NOMO-1 treated with DMSO at 0.1 percent for 48 hours (cell line): ENCODE measurements at regions not wholly inside any gene's neighbourhood (a gene's known extent, or its start where the extent isn't known, plus 50 kb on each side); places are given as distances from the start of the nearest gene placed in this dataset.

ENCODE experiments used
- DNase-seq: peaks from one replicate; lab custom pipeline; 2025; ENCODE audit not compliant: unreplicated experiment; lab: John Stamatoyannopoulos, UW

DNA sequence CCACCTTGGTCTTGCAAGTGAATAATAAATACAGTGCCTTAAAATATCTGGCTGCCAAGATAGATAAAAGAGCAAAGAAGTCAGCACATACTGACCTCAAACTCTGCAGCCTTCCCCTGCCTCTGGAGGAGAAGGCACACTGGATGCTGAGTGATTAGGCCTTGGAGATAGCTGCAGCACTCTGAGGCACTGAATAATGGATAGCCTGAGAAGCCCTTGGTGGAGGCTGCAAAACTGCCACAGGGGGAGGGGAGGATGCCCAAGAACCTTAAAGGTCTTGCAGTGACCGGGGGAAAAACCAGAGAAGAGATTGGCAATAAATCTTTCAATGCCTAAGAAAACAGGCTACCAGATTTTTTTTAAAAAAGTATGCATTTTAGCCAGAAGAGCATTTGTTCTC is 167.4 kb upstream of the PRMT6 start:
- no peak for DNase-seq

GRCh38 chr1:106889583-106889982 is 166.9 kb upstream of the PRMT6 start:
- no peak for DNase-seq

- DNase-seq = no peak
These were observed 158.5 kb upstream of the PRMT6 start for GRCh38 chr1:106897976-106898375.

DNA sequence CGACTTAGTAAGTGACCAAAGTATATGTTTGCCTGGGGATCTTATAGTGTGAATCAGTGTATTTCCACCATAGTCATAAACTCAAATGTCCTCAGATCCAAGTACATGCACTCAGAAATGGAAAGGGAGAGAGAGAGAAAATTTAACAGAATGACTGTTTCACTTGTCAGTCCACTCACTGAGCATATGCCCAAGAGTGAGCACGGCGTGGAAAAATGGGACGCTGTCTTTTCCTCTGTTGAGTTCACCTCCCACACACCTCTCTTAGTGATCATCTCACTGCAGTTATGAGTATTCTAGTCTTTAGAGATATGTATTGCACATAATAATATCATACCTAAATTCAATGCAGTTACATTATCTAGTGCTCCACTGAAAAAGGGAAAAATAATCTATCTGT is 156.8 kb upstream of the PRMT6 start:
- no peak for DNase-seq

GRCh38 chr1:106907795-106908194 is 148.7 kb upstream of the PRMT6 start:
- DNase-seq = no peak

DNA sequence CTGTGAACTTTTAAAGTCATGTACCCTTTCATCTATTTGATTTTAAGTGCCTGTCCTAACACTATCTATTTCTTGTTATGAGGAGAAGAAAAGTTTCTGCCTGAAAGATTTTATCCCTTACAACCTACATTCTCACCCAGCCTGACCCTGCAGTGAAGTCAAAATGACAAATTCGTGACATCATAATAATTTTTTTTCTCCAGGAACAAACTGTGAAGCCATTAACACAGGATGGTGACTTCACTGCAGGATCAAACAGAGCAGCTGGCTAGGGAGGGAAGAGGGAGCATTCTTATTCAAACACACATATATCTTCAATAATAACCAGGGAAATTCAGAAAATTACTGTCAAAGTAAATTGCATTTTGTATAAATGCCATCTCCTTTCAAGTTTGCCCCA is 147.8 kb upstream of the PRMT6 start:
- DNase-seq = no peak

GRCh38 chr1:106910798-106911197 is 145.7 kb upstream of the PRMT6 start:
- no peak for DNase-seq

DNA sequence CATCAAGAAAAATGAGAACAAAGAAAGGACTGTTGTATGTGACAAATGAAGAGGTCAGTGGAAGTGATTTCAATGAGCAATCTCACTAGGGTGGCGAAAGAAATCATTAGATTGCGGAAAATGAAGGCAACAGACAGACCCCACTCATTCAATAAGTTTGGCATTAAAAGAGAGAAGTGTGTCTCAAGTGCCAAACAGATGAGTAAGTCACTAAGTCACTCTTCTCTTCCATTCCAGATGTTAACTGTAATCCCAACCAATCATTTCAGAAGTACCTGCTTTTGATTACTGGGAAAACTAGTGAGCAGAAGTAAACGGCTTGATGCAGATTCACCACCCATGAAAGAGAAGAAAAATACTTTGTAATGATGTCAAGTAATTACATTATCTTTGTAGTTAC is 144.3 kb upstream of the PRMT6 start:
- no peak for DNase-seq

- DNase-seq = no peak
These were observed 135.3 kb upstream of the PRMT6 start for GRCh38 chr1:106921186-106921585.

GRCh38 chr1:106924360-106924759 is 132.1 kb upstream of the PRMT6 start:
- no peak for DNase-seq

DNA sequence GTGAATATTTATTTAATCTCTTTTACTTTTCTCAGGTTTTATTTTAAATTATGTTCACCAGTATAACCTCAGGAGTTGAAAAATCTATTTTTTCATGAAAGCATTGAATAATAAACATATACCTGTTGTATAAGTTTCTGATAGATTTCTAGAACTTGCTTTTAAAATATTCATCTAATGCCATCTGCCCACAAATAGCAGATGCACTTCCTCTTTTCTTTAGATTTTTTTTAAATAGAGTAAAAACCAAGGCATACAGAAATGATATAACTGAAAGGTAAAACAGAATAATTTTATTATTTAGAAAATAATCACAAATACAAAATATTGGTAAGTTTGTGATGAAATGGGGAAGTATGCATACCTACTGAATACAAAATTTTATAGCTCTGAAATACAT is 130.7 kb upstream of the PRMT6 start:
- DNase-seq = no peak

- no peak for DNase-seq
These were observed 129.5 kb upstream of the PRMT6 start for GRCh38 chr1:106926803-106927582.

- DNase-seq = no peak
These were observed 119.4 kb upstream of the PRMT6 start for GRCh38 chr1:106937104-106937503.

DNA sequence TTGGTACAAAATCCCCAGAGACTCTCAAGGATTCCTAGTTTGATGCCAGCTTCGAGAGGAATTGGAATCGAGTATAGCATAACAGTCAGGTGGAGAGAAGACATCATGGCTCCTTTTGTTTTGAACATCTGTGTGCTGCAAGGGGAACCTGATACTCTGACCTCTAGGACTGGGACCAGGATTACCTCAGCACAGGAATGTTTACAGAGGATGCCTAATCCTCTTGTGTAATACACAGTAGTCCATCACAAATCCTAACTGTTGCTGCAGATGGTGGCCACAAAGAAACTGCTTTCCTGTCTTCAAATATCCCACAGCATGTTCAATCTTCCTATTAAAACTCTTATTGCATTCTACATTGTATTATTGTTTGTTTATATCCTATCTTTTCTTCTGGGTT is 111.8 kb upstream of the PRMT6 start:
- DNase-seq = no peak

GRCh38 chr1:106952776-106953175 is 103.7 kb upstream of the PRMT6 start:
- DNase-seq = no peak

GRCh38 chr1:106954661-106955229 is 101.7 kb upstream of the PRMT6 start:
- DNase-seq = no peak

DNA sequence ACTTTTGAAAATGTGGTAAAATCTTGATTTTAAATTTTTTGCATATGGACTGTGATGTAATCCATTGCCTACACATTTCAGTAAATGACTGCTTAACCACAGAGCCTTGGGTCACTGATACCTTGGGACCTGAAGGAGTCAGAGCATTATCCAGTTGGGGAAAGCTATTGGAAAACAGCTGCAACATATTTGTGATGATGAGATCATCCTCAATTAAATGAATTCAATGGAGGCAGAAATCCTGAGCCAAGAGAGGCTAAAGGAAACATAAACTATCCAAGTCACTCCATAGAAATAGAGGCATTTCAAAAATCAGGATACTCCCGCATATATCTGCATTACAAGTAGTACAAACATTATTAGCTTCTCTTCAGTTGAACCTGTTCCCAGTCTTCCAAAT is 99.8 kb upstream of the PRMT6 start:
- no peak for DNase-seq

DNA sequence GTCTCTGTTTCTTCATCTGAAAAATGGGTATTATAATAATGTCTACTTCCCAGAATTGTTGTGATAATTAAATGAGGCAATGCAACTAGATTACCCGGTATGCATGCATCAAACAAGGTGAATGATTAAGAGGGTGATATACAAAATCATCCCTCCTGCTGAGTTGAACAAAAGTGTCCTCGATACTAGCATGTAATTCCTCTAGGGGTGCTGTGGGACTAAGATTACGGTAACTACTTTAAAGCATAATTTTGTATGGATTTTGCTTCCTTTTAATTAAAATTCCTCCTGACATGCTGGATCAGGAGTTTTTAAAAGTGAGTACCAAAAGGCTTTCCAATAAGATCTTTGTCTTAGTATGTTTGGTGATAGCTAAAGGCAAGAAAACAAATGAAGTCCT is 98.7 kb upstream of the PRMT6 start:
- no peak for DNase-seq

GRCh38 chr1:106960412-106960811 is 96.1 kb upstream of the PRMT6 start:
- DNase-seq = no peak

DNA sequence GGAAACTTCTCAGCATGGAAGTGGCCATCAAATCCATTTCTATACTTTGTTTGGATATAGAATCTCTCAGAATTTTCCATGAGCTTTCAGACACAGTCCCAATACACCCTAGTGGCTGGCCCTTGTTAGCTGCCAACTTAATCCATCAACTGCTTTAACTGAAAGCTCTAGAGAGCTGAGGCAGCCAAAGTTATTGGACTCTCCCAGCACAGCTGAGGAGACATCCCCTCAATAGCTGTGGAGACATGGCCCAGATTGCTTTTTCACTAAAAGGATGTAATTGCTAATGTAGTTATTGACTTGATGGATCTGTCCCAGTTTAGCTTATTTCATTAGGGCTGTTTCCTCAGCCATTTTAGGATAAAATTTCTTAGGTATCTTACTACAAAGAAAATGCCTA is 94.8 kb upstream of the PRMT6 start:
- DNase-seq = no peak

DNA sequence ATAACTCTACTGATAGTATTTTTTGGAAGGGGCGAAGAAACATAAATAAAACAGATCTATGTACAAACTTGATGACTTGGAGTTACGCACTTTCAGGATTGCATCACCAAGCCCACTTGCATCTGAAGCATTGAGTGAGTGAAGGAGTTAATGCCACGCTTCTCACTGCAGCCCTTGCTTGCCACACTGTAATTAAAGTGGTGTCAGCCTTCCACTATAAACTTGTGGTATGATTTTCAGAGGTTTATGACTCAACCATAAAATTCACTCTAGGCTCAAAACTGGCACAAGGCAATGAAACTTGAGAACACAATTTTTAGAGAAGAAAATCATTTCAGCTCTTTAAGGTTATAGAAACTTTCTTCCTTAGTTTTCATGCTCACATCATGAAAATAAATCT is 93.9 kb upstream of the PRMT6 start:
- DNase-seq = no peak

DNA sequence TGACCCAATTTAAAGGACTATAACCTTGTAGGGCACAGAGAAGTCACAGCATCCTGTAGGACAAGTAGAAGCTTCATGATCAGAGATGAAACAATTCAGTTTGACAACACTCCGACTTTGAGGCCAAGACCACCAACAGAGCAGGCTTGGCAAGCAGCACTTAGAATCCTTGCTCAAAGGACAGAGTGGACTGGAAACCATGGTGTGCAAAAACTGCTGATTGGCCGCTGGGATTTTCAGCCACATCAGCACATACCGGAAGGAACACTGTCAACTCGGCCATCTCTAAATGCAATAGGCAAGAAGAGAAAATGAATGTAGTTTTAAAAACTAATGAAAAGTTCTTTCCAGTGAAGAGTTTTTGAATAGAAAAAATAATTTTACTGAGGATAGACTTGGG is 92.0 kb upstream of the PRMT6 start:
- DNase-seq = no peak

- DNase-seq = no peak
These were observed 87.8 kb upstream of the PRMT6 start for GRCh38 chr1:106968644-106969043.
